Lung (tissue), 11 donors: ENCODE measurements at regions not wholly inside any gene's neighbourhood (a gene's known extent, or its start where the extent isn't known, plus 50 kb on each side); places are given as distances from the start of the nearest gene placed in this dataset.

ENCODE experiments used
- ATAC-seq: fragments of 200-7000 bp; cut with Tn5 transposase; one replicate; pipeline ENCODE4 v1.9.1; 2020; ENCODE audit warnings: moderate number of reproducible peaks; ENCODE audit not compliant: insufficient read depth, low FRiP score
- DNase-seq, 3 donors: peaks; one replicate each; pipeline ENCODE4 v3.0.0-alpha.2; 2013 to 2017
- H3K27ac ChIP-seq, 2 donors: one replicate each; pipeline ENCODE4 v1.5.1; 2013; ENCODE audit warnings: mild to moderate bottlenecking in 2 of 2, moderate library complexity in 2 of 2, control low read depth in 1 of 2, inconsistent platforms in 1 of 2, low read depth in 1 of 2, low read length in 1 of 2
- H3K27me3 ChIP-seq, 3 donors: one replicate each; pipeline ENCODE4 v1.5.1; 2013; ENCODE audit warnings: low read length in 2 of 3; ENCODE audit not compliant: control insufficient read depth in 3 of 3, insufficient read depth in 3 of 3
- H3K36me3 ChIP-seq, 4 donors: one replicate each; pipeline ENCODE4 v1.5.1; 2013; ENCODE audit warnings: low read length in 4 of 4, mild to moderate bottlenecking in 1 of 4, moderate library complexity in 1 of 4; ENCODE audit not compliant: control insufficient read depth in 4 of 4, insufficient read depth in 4 of 4
- H3K4me1 ChIP-seq, 5 donors: one replicate each; pipeline ENCODE4 v1.5.1; 2013; ENCODE audit warnings: low read length in 5 of 5, mild to moderate bottlenecking in 2 of 5, moderate library complexity in 1 of 5; ENCODE audit not compliant: control insufficient read depth in 5 of 5, insufficient read depth in 5 of 5
- H3K4me3 ChIP-seq: one replicate; pipeline ENCODE4 v1.5.1; 2013; ENCODE audit warnings: mild to moderate bottlenecking, control low read depth, moderate library complexity
- H3K9ac ChIP-seq, 2 donors: one replicate each; pipeline ENCODE4 v1.5.1; 2013; ENCODE audit warnings: low read length in 2 of 2, control low read depth in 1 of 2; ENCODE audit not compliant: insufficient read depth in 1 of 2
- H3K9me3 ChIP-seq, 4 donors: one replicate each; pipeline ENCODE4 v1.5.1; 2013; ENCODE audit warnings: low read length in 3 of 4, mild to moderate bottlenecking in 1 of 4, moderate library complexity in 1 of 4; ENCODE audit not compliant: control insufficient read depth in 4 of 4, insufficient read depth in 3 of 4
- WGBS, 2 donors: extraction: QIAGEN DNeasy Blood & Tissue Kit; methylation state at CpG; one replicate each; pipeline ENCODE4 v1.1.7; 2013; 5-methylcytosine and 5-hydroxymethylcytosine counted together
- TF ChIP-seq, protein P1 (sequence below): IDR thresholded peaks from 2 replicates; pipeline ENCODE4 v1.5.1; 2012; ENCODE audit warnings: mild to moderate bottlenecking; ENCODE audit errors: control extremely low read depth, extremely low read depth
- donor health status: control.
- donor health status: control.
- donor health status: Bipolar disorder and iron deficiency.
- donor health status: healthy.
- donor health status: DM: yes; HTN: yes; CAD: no.

DNA sequence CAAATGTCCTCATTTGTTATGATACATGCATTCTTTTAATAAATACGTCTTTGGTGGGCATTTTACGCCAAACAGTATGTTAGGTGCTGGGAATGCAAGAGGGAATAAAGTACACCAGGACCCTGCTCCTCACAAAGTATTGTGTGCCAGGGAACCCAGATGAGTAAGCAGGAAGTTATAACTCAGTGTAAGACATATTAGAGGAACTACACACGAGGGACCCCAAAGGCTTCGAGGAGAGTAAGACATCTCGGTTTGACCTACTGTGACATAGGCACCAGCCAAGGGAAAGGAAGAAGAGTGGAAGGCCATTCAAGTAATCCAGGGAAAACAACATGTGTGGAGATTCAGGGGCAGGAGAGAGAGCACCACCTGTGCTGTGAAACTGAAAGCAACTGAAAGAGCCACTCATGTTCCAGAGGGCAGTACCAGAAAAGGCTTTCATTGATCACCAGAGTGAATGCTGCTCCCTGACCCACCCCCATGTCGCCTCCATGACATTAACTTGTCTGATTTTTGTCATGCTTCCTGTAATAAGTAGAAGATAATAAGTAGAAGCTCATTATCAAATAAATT lies 542.5 kb upstream of the PKN2 start:
- Histone ChIP-seq H3K9me3 (no peaks in the 10 kb centered on the region), H3K9ac (no peak overlapping the region), H3K27ac (no peak overlapping the region), H3K27me3 (no peaks in the 10 kb centered on the region), H3K4me3 (no peak overlapping the region), H3K4me1 (no peaks in the 10 kb centered on the region), H3K36me3 (no peaks in the 10 kb centered on the region)
- DNase-seq (no peak), ATAC-seq (no peak)
- WGBS, 2 donors: 41 to 50% methylated on average over 6 of the region's 6 CpGs
- TF ChIP-seq, protein P1, sequence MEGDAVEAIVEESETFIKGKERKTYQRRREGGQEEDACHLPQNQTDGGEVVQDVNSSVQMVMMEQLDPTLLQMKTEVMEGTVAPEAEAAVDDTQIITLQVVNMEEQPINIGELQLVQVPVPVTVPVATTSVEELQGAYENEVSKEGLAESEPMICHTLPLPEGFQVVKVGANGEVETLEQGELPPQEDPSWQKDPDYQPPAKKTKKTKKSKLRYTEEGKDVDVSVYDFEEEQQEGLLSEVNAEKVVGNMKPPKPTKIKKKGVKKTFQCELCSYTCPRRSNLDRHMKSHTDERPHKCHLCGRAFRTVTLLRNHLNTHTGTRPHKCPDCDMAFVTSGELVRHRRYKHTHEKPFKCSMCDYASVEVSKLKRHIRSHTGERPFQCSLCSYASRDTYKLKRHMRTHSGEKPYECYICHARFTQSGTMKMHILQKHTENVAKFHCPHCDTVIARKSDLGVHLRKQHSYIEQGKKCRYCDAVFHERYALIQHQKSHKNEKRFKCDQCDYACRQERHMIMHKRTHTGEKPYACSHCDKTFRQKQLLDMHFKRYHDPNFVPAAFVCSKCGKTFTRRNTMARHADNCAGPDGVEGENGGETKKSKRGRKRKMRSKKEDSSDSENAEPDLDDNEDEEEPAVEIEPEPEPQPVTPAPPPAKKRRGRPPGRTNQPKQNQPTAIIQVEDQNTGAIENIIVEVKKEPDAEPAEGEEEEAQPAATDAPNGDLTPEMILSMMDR: no peak

DNA sequence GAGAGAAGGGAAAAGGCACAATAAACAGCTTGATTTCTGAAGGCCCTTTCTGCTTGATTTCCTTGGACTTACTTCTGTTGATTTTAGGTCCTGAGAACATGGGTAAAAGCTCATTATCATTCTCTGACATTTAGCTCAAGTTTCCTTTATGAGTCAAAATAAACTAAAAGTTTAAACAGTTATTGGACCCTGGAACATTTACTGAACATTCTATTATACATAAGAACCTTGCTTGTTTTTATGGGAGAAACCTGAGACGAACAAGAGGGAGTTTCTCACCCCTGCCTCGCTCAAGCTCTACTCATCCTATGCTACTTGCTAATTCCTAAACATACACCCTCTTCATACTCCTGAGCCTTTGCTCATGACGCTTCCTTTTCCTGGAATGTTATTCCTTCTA lies 538.3 kb upstream of the PKN2 start:
- no peaks in the 10 kb centered on the region for H3K4me1 ChIP-seq
- TF ChIP-seq, protein P1: no peak
- 74 to 92% methylated on average over 3 of the region's 3 CpGs for WGBS, 2 donors
- H3K9ac ChIP-seq: no peak overlapping the region
- H3K36me3 ChIP-seq: no peaks in the 10 kb centered on the region
- no peaks in the 10 kb centered on the region for H3K27me3 ChIP-seq
- H3K4me3 ChIP-seq: no peak overlapping the region
- H3K9me3 ChIP-seq: no peaks in the 10 kb centered on the region
- DNase-seq (no peak), ATAC-seq (no peak)
- H3K27ac ChIP-seq: no peak overlapping the region

DNA sequence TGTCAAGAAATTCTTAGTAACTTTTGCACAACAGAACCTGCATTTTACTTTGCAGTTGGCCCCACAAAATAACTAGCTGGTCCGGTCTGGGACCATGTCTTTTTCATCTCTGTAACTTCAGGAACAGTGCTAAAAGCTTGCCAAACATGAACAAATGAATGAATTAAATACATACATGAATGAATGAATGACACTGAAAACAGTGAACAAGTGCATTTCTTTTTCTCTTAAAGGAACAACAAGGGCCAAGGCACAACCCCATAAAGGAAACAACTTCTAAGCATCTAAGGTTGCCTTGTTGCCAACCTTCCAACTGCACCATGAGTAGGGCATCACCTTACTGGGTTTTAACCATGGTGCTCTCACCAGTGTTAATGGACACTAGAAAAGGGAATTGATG lies 534.4 kb upstream of the PKN2 start:
- Histone ChIP-seq H3K9me3 (no peaks in the 10 kb centered on the region), H3K4me3 (no peak overlapping the region), H3K9ac (no peak overlapping the region), H3K27me3 (no peaks in the 10 kb centered on the region), H3K36me3 (no peaks in the 10 kb centered on the region), H3K4me1 (no peaks in the 10 kb centered on the region), H3K27ac (no peak overlapping the region)
- ATAC-seq (no peak), DNase-seq (no peak)
- 91 to 94% methylated on average over 1 of the region's 1 CpG for WGBS, 2 donors
- TF ChIP-seq, protein P1: no peak

DNA sequence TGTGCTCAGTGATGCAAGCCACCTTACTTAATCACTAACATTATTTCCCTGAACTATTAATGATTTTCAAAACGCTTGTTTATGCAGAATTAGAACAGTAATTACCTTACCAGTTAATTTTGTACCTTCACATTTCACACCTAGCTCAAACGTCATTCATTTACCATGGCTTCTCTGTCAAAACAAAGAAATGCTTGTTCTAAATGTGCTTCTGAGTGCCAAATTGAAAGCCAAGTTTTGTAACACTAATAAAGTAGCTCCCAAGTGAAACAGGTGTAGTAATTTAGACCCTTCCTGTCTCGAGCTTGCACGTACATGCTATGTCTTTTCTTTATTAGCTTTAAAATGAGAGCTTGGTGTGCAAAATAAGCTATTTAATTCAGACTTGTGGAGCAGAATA lies 533.7 kb upstream of the PKN2 start:
- no peak overlapping the region for H3K4me3 ChIP-seq
- no peaks in the 10 kb centered on the region for H3K4me1 ChIP-seq
- H3K9me3 ChIP-seq: no peaks in the 10 kb centered on the region
- no peaks in the 10 kb centered on the region for H3K27me3 ChIP-seq
- no peak for ATAC-seq
- no peak overlapping the region for H3K9ac ChIP-seq
- H3K36me3 ChIP-seq: no peaks in the 10 kb centered on the region
- H3K27ac ChIP-seq: no peak overlapping the region
- peak in 1 of 3 donors; percentile 4 for DNase-seq
- 73 to 80% methylated on average over 4 of the region's 4 CpGs for WGBS, 2 donors
- TF ChIP-seq, protein P1: no peak
